Mesenchymal stem cell (in vitro differentiated cells and primary cell): ENCODE measurements at regions not wholly inside any gene's neighbourhood (a gene's known extent, or its start where the extent isn't known, plus 50 kb on each side); places are given as distances from the start of the nearest gene placed in this dataset.

Experiments used
- DNase-seq: peaks from one replicate; pipeline ENCODE4 v3.0.0-alpha.2; 2013
- H2AFZ ChIP-seq: one replicate; pipeline ENCODE4 v1.6.1; 2013; ENCODE audit warnings: low read depth, mild to moderate bottlenecking, control low read depth, inconsistent platforms, low read length, moderate library complexity
- H2AK5ac ChIP-seq: 2 replicates; pipeline ENCODE4 v1.6.1; 2013; ENCODE audit warnings: low read length, moderate library complexity, mild to moderate bottlenecking, inconsistent platforms; ENCODE audit not compliant: severe bottlenecking
- H2BK120ac ChIP-seq: one replicate; pipeline ENCODE4 v1.6.1; 2013; ENCODE audit warnings: low read depth, mild to moderate bottlenecking, inconsistent platforms, low read length, moderate library complexity
- H2BK12ac ChIP-seq, 2 experiments: one replicate each; pipeline ENCODE4 v1.6.1; 2013; ENCODE audit warnings: inconsistent platforms in 2 of 2, low read length in 2 of 2, mild to moderate bottlenecking in 2 of 2, moderate library complexity in 2 of 2, control low read depth in 1 of 2
- H2BK15ac ChIP-seq: one replicate; pipeline ENCODE4 v1.6.1; 2013; ENCODE audit warnings: mild to moderate bottlenecking, low read depth, inconsistent platforms; ENCODE audit not compliant: poor library complexity, severe bottlenecking
- H2BK5ac ChIP-seq: 2 replicates; pipeline ENCODE4 v1.6.1; 2013; ENCODE audit warnings: low read depth, mild to moderate bottlenecking, low read length, control low read depth, inconsistent platforms; ENCODE audit not compliant: poor library complexity, severe bottlenecking
- H3K14ac ChIP-seq, 2 experiments: one replicate each; pipeline ENCODE4 v1.6.1; 2013; ENCODE audit warnings: inconsistent platforms in 2 of 2, low read length in 2 of 2, control low read depth in 1 of 2, mild to moderate bottlenecking in 1 of 2, moderate library complexity in 1 of 2
- H3K18ac ChIP-seq, 2 experiments: one replicate each; pipeline ENCODE4 v1.6.1; 2013; ENCODE audit warnings: inconsistent platforms in 2 of 2, low read length in 2 of 2, control low read depth in 1 of 2, low read depth in 1 of 2, mild to moderate bottlenecking in 1 of 2
- H3K23ac ChIP-seq, 2 experiments: one replicate each; pipeline ENCODE4 v1.6.1; 2013; ENCODE audit warnings: inconsistent platforms in 2 of 2, low read length in 2 of 2, mild to moderate bottlenecking in 2 of 2, moderate library complexity in 2 of 2, control low read depth in 1 of 2
- H3K27ac ChIP-seq: 2 replicates; pipeline ENCODE4 v1.5.1; 2013; ENCODE audit warnings: mild to moderate bottlenecking, moderate library complexity, low read length, control low read depth, inconsistent platforms; ENCODE audit not compliant: poor library complexity, severe bottlenecking
- H3K27me3 ChIP-seq, 2 experiments: 2 replicates each; pipeline versions ENCODE4 v1.6.1 to v1.7.0; 2013; ENCODE audit warnings: low read length in 2 of 2, mild to moderate bottlenecking in 2 of 2, moderate library complexity in 2 of 2, control low read depth in 1 of 2, inconsistent platforms in 1 of 2; ENCODE audit not compliant: control insufficient read depth in 1 of 2, insufficient read depth in 1 of 2
- H3K36me3 ChIP-seq, 2 experiments: 2 replicates each; pipeline versions ENCODE4 v1.6.1 to v1.7.0; 2013; ENCODE audit warnings: low read length in 2 of 2, control low read depth in 1 of 2, inconsistent platforms in 1 of 2, low read depth in 1 of 2, mild to moderate bottlenecking in 1 of 2; ENCODE audit not compliant: insufficient read depth in 2 of 2, control insufficient read depth in 1 of 2
- H3K4ac ChIP-seq, 2 experiments: one replicate each; pipeline ENCODE4 v1.6.1; 2013; ENCODE audit warnings: inconsistent platforms in 2 of 2, low read length in 2 of 2, mild to moderate bottlenecking in 2 of 2, moderate library complexity in 2 of 2, control low read depth in 1 of 2, low read depth in 1 of 2
- H3K4me1 ChIP-seq: 2 replicates; pipeline ENCODE4 v1.6.1; 2013; ENCODE audit warnings: low read depth, low read length, control low read depth; ENCODE audit not compliant: control insufficient read depth, insufficient read depth
- H3K4me2 ChIP-seq: 2 replicates; pipeline ENCODE4 v1.6.1; 2013; ENCODE audit warnings: low read length, mild to moderate bottlenecking, inconsistent platforms; ENCODE audit not compliant: poor library complexity, severe bottlenecking
- H3K4me3 ChIP-seq, 2 experiments: 2 replicates each; pipeline versions ENCODE4 v1.5.1 to v1.7.0; 2013; ENCODE audit warnings: low read length in 2 of 2, mild to moderate bottlenecking in 2 of 2, control low read depth in 1 of 2, low read depth in 1 of 2; ENCODE audit not compliant: insufficient read depth in 1 of 2
- H3K79me1 ChIP-seq: replicated peaks from 2 replicates; pipeline ENCODE4 v1.6.1; 2013; ENCODE audit warnings: mild to moderate bottlenecking, control low read depth, low read length, inconsistent platforms; ENCODE audit not compliant: poor library complexity, severe bottlenecking
- H3K9ac ChIP-seq: 2 replicates; pipeline ENCODE4 v1.7.0; 2013; ENCODE audit warnings: mild to moderate bottlenecking, low read length, moderate library complexity
- H3K9me3 ChIP-seq: 2 replicates; pipeline ENCODE4 v1.7.0; 2013; ENCODE audit warnings: mild to moderate bottlenecking, low read length; ENCODE audit not compliant: control insufficient read depth
- H4K8ac ChIP-seq: one replicate; pipeline ENCODE4 v1.6.1; 2013; ENCODE audit warnings: inconsistent platforms, mild to moderate bottlenecking, low read length, moderate library complexity
- H4K91ac ChIP-seq: one replicate; pipeline ENCODE4 v1.6.1; 2013; ENCODE audit warnings: mild to moderate bottlenecking, low read length, inconsistent platforms
- WGBS: methylation state at CpG from one replicate; pipeline ENCODE4 v1.1.7; 2013; ENCODE audit warnings: mixed read lengths; 5-methylcytosine and 5-hydroxymethylcytosine counted together

DNA sequence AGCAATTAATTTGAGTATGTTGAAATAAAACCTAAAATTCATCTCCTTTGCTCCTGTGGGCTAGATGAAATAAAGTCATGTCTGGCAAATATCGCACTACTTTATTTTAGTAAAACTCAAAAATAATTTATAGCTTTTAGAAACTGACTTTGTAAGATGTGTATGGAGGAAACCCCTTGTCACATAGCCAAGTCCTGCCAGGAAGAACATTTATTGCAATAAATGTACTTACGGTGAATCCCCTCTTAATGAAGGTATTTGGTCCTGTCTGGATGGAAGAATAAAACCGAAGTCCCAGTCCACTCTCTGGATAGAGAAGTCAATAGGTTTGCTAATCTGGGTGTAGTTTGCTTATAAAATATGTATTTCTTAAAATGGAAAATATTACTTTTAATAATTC lies 1226.8 kb upstream of the MAP3K7 start:
- Histone ChIP-seq H3K79me1 (no peaks in the 10 kb centered on the region), H2BK15ac (no peak overlapping the region), H3K23ac (no peak overlapping the region), H2AK5ac (no peak overlapping the region), H3K14ac (no peak overlapping the region), H3K36me3 (no peaks in the 10 kb centered on the region), H2BK120ac (no peak overlapping the region), H4K8ac (no peak overlapping the region), H3K4ac (no peak overlapping the region), H3K27me3 (no peaks in the 10 kb centered on the region), H3K4me3 (no peak overlapping the region), H3K27ac (no peak overlapping the region), H3K9me3 (peaks cover 3% of the 10 kb centered on the region), H2BK5ac (no peak overlapping the region), H4K91ac (no peak overlapping the region), H3K4me2 (no peak overlapping the region), H3K9ac (no peak overlapping the region), H2BK12ac (no peak overlapping the region), H3K18ac (no peak overlapping the region), H3K4me1 (no peaks in the 10 kb centered on the region), H2AFZ (no peak overlapping the region)
- no peak for DNase-seq
- WGBS: no CpG with 5 or more reads among the region's 3 CpGs

DNA sequence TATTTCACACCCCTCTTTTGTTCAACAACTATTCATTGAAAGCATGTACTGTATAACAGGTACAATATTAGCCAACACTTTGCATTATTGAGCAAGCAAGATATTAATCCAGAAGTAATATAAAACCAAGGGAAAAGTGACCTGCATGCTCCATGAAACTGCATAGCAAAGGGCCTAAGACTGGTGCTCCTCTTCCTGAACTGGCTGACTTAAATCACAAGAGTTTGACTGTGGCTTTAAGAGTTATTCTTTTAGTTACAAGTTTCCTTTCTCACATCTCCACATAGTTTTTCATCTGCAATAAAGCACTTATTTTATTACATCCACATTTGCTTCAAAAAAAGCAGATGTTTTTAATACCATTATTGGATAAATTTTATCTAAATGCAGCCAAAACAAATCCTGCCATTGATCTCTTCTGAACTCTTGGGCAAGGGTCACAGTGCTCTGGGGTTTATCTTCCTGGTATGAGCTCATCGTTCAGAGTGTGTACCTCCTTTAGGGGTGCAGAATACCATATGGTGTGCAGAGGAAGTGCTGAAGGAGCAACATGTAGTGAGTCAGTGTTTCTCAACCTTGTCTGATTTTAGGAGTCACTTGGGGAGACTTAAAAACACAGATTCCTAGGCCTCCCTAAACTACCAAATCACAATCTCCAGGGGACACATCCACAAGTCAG lies 1225.9 kb upstream of the MAP3K7 start:
- no peaks in the 10 kb centered on the region for H3K79me1 ChIP-seq
- 18% methylated on average over 1 of the region's 1 CpG for WGBS
- H3K9ac ChIP-seq: peak overlapping the region; percentile 8
- no peak overlapping the region for H4K91ac ChIP-seq
- DNase-seq: peak; percentile 20
- no peak overlapping the region for H3K23ac ChIP-seq
- H2AFZ ChIP-seq: no peak overlapping the region
- peaks cover 3% of the 10 kb centered on the region for H3K9me3 ChIP-seq
- no peak overlapping the region for H3K27ac ChIP-seq
- no peak overlapping the region for H2BK5ac ChIP-seq
- no peaks in the 10 kb centered on the region for H3K4me1 ChIP-seq
- no peak overlapping the region for H4K8ac ChIP-seq
- H3K14ac ChIP-seq: no peak overlapping the region
- H2BK120ac ChIP-seq: no peak overlapping the region
- H3K27me3 ChIP-seq: no peaks in the 10 kb centered on the region
- H2AK5ac ChIP-seq: no peak overlapping the region
- no peak overlapping the region for H3K4me3 ChIP-seq
- no peaks in the 10 kb centered on the region for H3K36me3 ChIP-seq
- H2BK15ac ChIP-seq: no peak overlapping the region
- no peak overlapping the region for H3K4me2 ChIP-seq
- no peak overlapping the region for H2BK12ac ChIP-seq
- H3K4ac ChIP-seq: no peak overlapping the region
- H3K18ac ChIP-seq: no peak overlapping the region

DNA sequence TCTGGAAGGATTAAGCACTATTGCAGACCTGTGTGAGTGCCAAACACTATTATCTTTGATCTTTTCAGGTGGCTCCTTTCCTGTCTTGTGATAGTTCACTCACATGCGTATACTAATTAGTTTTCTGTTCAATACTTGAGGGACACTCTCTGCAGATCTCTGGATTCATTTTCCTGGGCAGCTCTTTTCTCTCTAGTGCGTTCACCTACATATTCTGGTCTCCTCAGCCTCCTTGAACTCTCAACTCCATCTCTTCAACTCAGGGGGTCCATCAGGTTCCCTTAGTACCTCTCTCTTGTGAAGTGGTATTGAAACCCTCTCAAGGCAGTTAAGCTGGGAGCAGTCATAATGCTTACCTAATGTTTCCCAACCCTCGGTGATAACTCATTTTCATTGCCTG lies 1218.1 kb upstream of the MAP3K7 start:
- H2BK15ac ChIP-seq: no peak overlapping the region
- H4K91ac ChIP-seq: no peak overlapping the region
- no peak overlapping the region for H3K23ac ChIP-seq
- DNase-seq: no peak
- no peak overlapping the region for H2BK5ac ChIP-seq
- no peak overlapping the region for H2BK12ac ChIP-seq
- H3K4me3 ChIP-seq: no peak overlapping the region
- H4K8ac ChIP-seq: no peak overlapping the region
- no peak overlapping the region for H2AK5ac ChIP-seq
- H3K9me3 ChIP-seq: no peaks in the 10 kb centered on the region
- H2AFZ ChIP-seq: no peak overlapping the region
- 95% methylated on average over 2 of the region's 3 CpGs for WGBS
- H2BK120ac ChIP-seq: no peak overlapping the region
- no peak overlapping the region for H3K14ac ChIP-seq
- H3K36me3 ChIP-seq: no peaks in the 10 kb centered on the region
- H3K79me1 ChIP-seq: no peaks in the 10 kb centered on the region
- no peaks in the 10 kb centered on the region for H3K4me1 ChIP-seq
- H3K4ac ChIP-seq: no peak overlapping the region
- no peak overlapping the region for H3K18ac ChIP-seq
- H3K4me2 ChIP-seq: no peak overlapping the region
- no peak overlapping the region for H3K9ac ChIP-seq
- H3K27ac ChIP-seq: no peak overlapping the region
- H3K27me3 ChIP-seq: no peaks in the 10 kb centered on the region

DNA sequence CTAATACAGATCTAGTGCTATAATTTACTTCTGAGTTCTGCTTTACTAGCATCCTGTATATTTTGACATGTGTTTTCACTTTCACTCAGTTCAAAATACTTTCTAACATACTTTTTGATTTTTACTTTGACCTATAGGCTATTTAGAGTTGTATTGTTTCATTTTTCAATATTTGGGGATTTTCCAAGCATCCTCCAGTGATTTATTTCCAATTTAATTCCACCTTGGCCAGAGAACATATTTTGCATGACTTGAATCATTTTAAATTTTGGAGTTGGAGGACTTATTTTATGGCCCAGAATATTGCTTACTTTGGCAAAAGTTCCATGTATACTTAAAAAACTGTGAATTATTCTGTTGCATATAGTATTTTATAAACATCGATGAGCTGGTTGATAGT lies 1215.6 kb upstream of the MAP3K7 start:
- Histone ChIP-seq H2AFZ (no peak overlapping the region), H3K23ac (no peak overlapping the region), H3K18ac (no peak overlapping the region)

More for the DNA sequence above, 1215.6 kb upstream of the MAP3K7 start:
- Histone ChIP-seq H3K4me3 (no peak overlapping the region), H3K27me3 (no peaks in the 10 kb centered on the region), H2AK5ac (no peak overlapping the region), H4K8ac (no peak overlapping the region), H3K4me1 (no peaks in the 10 kb centered on the region), H3K36me3 (no peaks in the 10 kb centered on the region), H2BK5ac (no peak overlapping the region), H2BK12ac (no peak overlapping the region), H2BK15ac (no peak overlapping the region), H3K27ac (no peak overlapping the region), H3K14ac (no peak overlapping the region), H2BK120ac (no peak overlapping the region), H3K4me2 (no peak overlapping the region), H4K91ac (no peak overlapping the region), H3K9me3 (no peaks in the 10 kb centered on the region), H3K4ac (no peak overlapping the region), H3K79me1 (no peaks in the 10 kb centered on the region), H3K9ac (no peak overlapping the region)
- no CpG with 5 or more reads among the region's 1 CpG for WGBS
- DNase-seq: no peak
